Esophagus squamous epithelium (tissue), 5 donors: ENCODE measurements at regions not wholly inside any gene's neighbourhood (a gene's known extent, or its start where the extent isn't known, plus 50 kb on each side); places are given as distances from the start of the nearest gene placed in this dataset.

ENCODE experiments used
- DNase-seq: peaks from one replicate; lab custom pipeline; 2025; lab: John Stamatoyannopoulos, UW
- H3K27ac ChIP-seq, 4 donors: fragments of 200-600 bp; sonication (generic); one replicate each; pipeline ENCODE4 v1.5.1; 2016 to 2019; ENCODE audit warnings: mild to moderate bottlenecking in 1 of 4
- H3K27me3 ChIP-seq, 4 donors: fragments of 200-600 bp; sonication (generic); 1 replicate in 3 of 4; 2 replicates in 1 of 4; pipeline versions ENCODE4 v1.5.1 to v1.6.0; 2017 to 2021; ENCODE audit warnings: antibody characterized with exemption in 1 of 4
- H3K36me3 ChIP-seq, 3 donors: fragments of 200-600 bp; sonication (generic); one replicate each; pipeline ENCODE4 v1.5.1; 2016 to 2019
- H3K4me1 ChIP-seq, 3 donors: fragments of 200-600 bp; sonication (generic); one replicate each; pipeline ENCODE4 v1.5.1; 2017 to 2019
- H3K4me3 ChIP-seq, 4 donors: fragments of 200-600 bp; sonication (generic); 1 replicate in 3 of 4; 2 replicates in 1 of 4; pipeline ENCODE4 v1.5.1; 2016 to 2019; ENCODE audit warnings: mild to moderate bottlenecking in 2 of 4, moderate library complexity in 1 of 4
- H3K9me3 ChIP-seq, 3 donors: fragments of 200-600 bp; sonication (generic); one replicate each; pipeline ENCODE4 v1.5.1; 2016 to 2019
- CTCF ChIP-seq, 6 experiments: fragments of 450-650 bp in 4 of 6; fragments of 200-600 bp in 2 of 6; sonication (generic) in 2 of 6; IDR thresholded peaks; one replicate each; pipeline ENCODE4 v1.5.1; 2016 to 2019; ENCODE audit warnings: antibody characterized with exemption in 6 of 6, mild to moderate bottlenecking in 4 of 6, moderate library complexity in 4 of 6
- POLR2A ChIP-seq, 4 donors: fragments of 450-650 bp; IDR thresholded peaks; one replicate each; pipeline ENCODE4 v1.6.1; 2017; ENCODE audit warnings: antibody characterized with exemption in 4 of 4, mild to moderate bottlenecking in 4 of 4, moderate library complexity in 3 of 4
- WGBS, 2 donors: methylation state at CpG; one replicate each; pipeline ENCODE4 v1.1.5; 2018; 5-methylcytosine and 5-hydroxymethylcytosine counted together
- intact Hi-C: fragments of 100-400 bp; cut with DNase I; formaldehyde crosslinking; loops from one replicate; pipeline ENCODE4 v1.15.0; 2022
- donor health status: DM: yes; HTN: yes; CAD: no.

DNA sequence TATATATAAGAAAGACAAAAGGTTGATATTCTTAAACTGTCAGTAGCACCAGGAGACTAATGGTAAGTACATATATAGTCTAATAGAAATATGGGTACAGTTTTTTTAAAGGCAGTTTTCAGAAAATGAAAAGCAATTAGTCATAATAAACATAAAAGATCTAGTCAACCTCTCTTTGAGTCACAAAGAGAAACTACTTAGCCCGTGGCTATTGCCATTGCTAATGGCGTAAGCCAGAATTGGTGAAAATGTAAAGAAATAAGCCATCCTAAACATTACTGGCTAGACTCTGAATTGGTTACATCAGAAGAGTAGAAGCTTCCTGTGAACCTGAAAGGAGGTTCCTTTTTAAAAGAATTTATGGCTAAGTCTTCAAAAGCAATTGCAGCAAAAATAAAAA lies 668.7 kb upstream of the CPEB2 start:
- 37 to 41% methylated on average over 2 of the region's 2 CpGs for WGBS, 2 donors
- no peak for DNase-seq
- intact Hi-C loops, result no loop called here
- Histone ChIP-seq H3K36me3 (no peaks in the 10 kb centered on the region), H3K27me3 (no peaks in the 10 kb centered on the region), H3K27ac (no peak overlapping the region), H3K9me3 (no peaks in the 10 kb centered on the region), H3K4me3 (no peak overlapping the region), H3K4me1 (no peaks in the 10 kb centered on the region)
- TF ChIP-seq POLR2A (IDR thresholded peaks at IDR 0.05) (no peak), CTCF (IDR thresholded peaks at IDR 0.05) (no peak)

DNA sequence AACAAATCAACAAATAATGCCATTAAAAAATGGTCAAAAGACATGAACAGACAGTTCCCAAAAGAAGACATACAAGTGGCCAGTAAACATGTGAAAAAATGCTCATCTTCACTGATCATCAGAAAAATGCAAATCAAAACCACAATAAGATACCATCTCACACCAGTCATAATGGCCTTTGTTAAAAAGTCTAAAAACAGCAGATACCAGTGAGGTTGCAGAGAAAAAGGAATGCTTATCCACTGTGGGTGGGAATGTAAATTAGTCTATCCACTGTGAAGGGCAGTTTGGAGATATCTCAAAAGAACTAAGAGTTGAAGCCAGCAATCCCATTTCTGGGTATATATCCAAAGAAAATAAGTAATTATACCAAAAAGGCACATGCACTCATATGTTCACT lies 668.1 kb upstream of the CPEB2 start:
- intact Hi-C loops, result no loop called here
- H3K27me3 ChIP-seq, result peaks cover 0 to under 1% (median 0%) of the 10 kb centered on the region in 4 donors
- no peak overlapping the region for H3K4me3 ChIP-seq
- no peaks in the 10 kb centered on the region for H3K4me1 ChIP-seq
- H3K9me3 ChIP-seq, result no peaks in the 10 kb centered on the region
- no peak for DNase-seq
- H3K36me3 ChIP-seq, result no peaks in the 10 kb centered on the region
- no peak for TF ChIP-seq POLR2A (IDR thresholded peaks at IDR 0.05)
- TF ChIP-seq CTCF (IDR thresholded peaks at IDR 0.05), result no peak
- no peak overlapping the region for H3K27ac ChIP-seq

DNA sequence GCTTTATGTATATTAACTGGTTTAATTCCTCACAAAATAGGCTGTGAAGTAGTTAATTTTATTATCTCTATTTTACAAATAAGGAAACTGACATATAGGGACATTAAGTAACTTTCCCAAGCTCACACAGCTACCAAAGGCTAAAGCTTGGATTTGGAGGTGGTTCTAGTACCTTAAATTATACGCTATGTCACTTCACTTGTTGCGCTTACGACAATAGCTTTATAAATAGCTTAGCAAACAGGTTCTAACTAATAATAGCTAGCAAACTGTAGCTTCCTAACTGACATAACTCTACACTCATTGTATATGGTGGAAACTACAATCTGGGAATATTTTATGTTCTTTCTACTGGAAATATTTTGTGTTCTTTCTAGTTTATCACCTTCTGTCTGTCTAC lies 666.4 kb upstream of the CPEB2 start:
- no peaks in the 10 kb centered on the region for H3K4me1 ChIP-seq
- no peak overlapping the region for H3K27ac ChIP-seq
- H3K4me3 ChIP-seq, result no peak overlapping the region
- no peaks in the 10 kb centered on the region for H3K9me3 ChIP-seq
- no peak for DNase-seq
- TF ChIP-seq POLR2A (IDR thresholded peaks at IDR 0.05) (no peak), CTCF (IDR thresholded peaks at IDR 0.05) (no peak)
- WGBS, 2 donors, result 90 to 92% methylated on average over 3 of the region's 3 CpGs
- no peaks in the 10 kb centered on the region for H3K36me3 ChIP-seq
- H3K27me3 ChIP-seq, result peaks cover 0 to 3% (median 0%) of the 10 kb centered on the region in 4 donors
- intact Hi-C loops, result no loop called here

DNA sequence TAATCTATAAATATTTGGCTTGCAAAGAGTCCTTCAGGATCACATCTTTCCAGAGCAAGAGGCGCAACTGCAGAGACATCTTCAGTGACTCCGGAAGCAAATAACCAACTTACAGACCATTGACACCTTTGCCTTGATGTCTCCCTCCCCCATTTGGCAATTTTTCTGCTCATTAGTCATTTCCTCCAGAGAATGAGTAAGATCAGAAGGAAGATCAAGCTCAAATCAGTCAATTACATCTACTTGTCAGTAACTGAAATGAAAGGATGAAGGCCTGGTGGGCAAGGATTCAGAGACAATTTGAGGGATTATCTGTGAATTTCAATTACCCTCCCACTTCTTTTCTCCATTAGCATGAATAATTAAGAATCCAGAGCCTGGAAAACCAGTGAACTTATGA lies 665.6 kb upstream of the CPEB2 start:
- intact Hi-C loops, result no loop called here
- H3K36me3 ChIP-seq, result no peaks in the 10 kb centered on the region
- H3K27ac ChIP-seq, result no peak overlapping the region
- peaks cover 0 to 3% (median 0%) of the 10 kb centered on the region in 4 donors for H3K27me3 ChIP-seq
- no peak for TF ChIP-seq CTCF (IDR thresholded peaks at IDR 0.05)
- TF ChIP-seq POLR2A (IDR thresholded peaks at IDR 0.05), result no peak
- no peaks in the 10 kb centered on the region for H3K4me1 ChIP-seq
- WGBS, 2 donors, result 41 to 90% methylated on average over 2 of the region's 2 CpGs
- no peaks in the 10 kb centered on the region for H3K9me3 ChIP-seq
- no peak overlapping the region for H3K4me3 ChIP-seq
- no peak for DNase-seq

- Histone ChIP-seq H3K9me3 (no peaks in the 10 kb centered on the region), H3K4me1 (no peaks in the 10 kb centered on the region), H3K27me3 (peaks cover 0 to 3% (median 0%) of the 10 kb centered on the region in 4 donors), H3K36me3 (no peaks in the 10 kb centered on the region), H3K4me3 (no peak overlapping the region), H3K27ac (no peak overlapping the region)
- intact Hi-C loops, result no loop called here
- no peak for DNase-seq
- TF ChIP-seq POLR2A (IDR thresholded peaks at IDR 0.05) (no peak), CTCF (IDR thresholded peaks at IDR 0.05) (no peak)
- WGBS, 2 donors, result 58 to 62% methylated on average over 2 of the region's 2 CpGs
Observed at GRCh38 chr4:14337892-14338584, 664.2 kb upstream of the CPEB2 start.
